KMS-11 (cell line): ENCODE measurements at regions not wholly inside any gene's neighbourhood (a gene's known extent, or its start where the extent isn't known, plus 50 kb on each side); places are given as distances from the start of the nearest gene placed in this dataset.

Experiments
- H2AFZ ChIP-seq: fragments of 200-600 bp; sonication (generic); 2 replicates; pipeline ENCODE4 v1.6.1; 2016; ENCODE audit warnings: antibody characterized with exemption, mixed run types, low read depth
- H3K27ac ChIP-seq: fragments of 200-600 bp; sonication (generic); 2 replicates; pipeline ENCODE4 v1.6.1; 2016; ENCODE audit warnings: mild to moderate bottlenecking, mixed run types
- H3K27me3 ChIP-seq: fragments of 200-600 bp; sonication (generic); 2 replicates; pipeline ENCODE4 v1.6.1; 2017; ENCODE audit warnings: mild to moderate bottlenecking, low read depth, mixed run types, moderate library complexity; ENCODE audit not compliant: insufficient read depth
- H3K36me3 ChIP-seq: fragments of 200-600 bp; sonication (generic); 2 replicates; pipeline ENCODE4 v1.6.1; 2017; ENCODE audit warnings: mild to moderate bottlenecking, mixed run types; ENCODE audit not compliant: insufficient read depth
- H3K4me1 ChIP-seq: fragments of 200-600 bp; sonication (generic); 2 replicates; pipeline ENCODE4 v1.6.1; 2016; ENCODE audit warnings: mild to moderate bottlenecking, low read depth, mixed run types; ENCODE audit not compliant: poor library complexity, severe bottlenecking
- H3K4me2 ChIP-seq: fragments of 200-600 bp; sonication (generic); 2 replicates; pipeline ENCODE4 v1.7.0; 2016; ENCODE audit warnings: mild to moderate bottlenecking, mixed run types
- H3K4me3 ChIP-seq: fragments of 200-600 bp; sonication (generic); IDR thresholded peaks from 2 replicates; pipeline ENCODE4 v1.6.1; 2017; ENCODE audit warnings: low read depth, low read length, mixed read lengths; ENCODE audit not compliant: insufficient read depth
- H3K79me2 ChIP-seq: fragments of 200-600 bp; sonication (generic); 2 replicates; pipeline ENCODE4 v1.6.1; 2016; ENCODE audit warnings: low read depth, mixed run types; ENCODE audit not compliant: insufficient read depth
- H3K9ac ChIP-seq: fragments of 200-600 bp; sonication (generic); 2 replicates; pipeline ENCODE4 v1.6.1; 2016; ENCODE audit warnings: mild to moderate bottlenecking, mixed run types
- H4K20me1 ChIP-seq: fragments of 200-600 bp; sonication (generic); 2 replicates; pipeline ENCODE4 v1.6.1; 2016; ENCODE audit warnings: mild to moderate bottlenecking, mixed run types; ENCODE audit not compliant: insufficient read depth
- TF ChIP-seq, protein P1 (sequence below): fragments of 200-600 bp; sonication (generic); conservative IDR thresholded peaks from 2 replicates; pipeline ENCODE4 v1.6.1; 2017; ENCODE audit warnings: low read depth, mild to moderate bottlenecking, antibody characterized with exemption, low read length, moderate library complexity, mixed read lengths

DNA sequence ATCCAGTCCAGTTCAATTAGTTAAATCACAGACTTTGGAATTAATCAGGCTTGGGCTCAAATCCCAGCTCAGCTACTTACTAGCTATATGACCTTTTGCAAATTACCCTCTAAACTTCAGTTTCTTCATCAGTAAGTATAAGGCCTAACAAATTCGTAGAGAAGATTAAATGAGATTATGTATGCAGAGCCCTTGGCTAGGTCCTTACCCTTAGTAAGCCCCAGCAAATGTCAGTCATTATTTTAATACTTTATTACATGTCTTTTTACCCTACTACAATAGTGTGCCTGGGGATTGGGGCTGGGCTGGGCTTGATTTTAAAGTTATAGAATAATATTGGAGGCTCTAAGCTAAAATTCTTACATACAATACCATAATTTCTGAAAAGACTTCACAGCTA is 326.1 kb upstream of the PREP start:
- no peak overlapping the region for H3K4me2 ChIP-seq
- no peaks in the 10 kb centered on the region for H3K36me3 ChIP-seq
- no peaks in the 10 kb centered on the region for H3K79me2 ChIP-seq
- no peak overlapping the region for H3K9ac ChIP-seq
- no peak overlapping the region for H2AFZ ChIP-seq
- H4K20me1 ChIP-seq = no peaks in the 10 kb centered on the region
- no peak overlapping the region for H3K27ac ChIP-seq
- no peak overlapping the region for H3K4me3 ChIP-seq
- TF ChIP-seq, protein P1, sequence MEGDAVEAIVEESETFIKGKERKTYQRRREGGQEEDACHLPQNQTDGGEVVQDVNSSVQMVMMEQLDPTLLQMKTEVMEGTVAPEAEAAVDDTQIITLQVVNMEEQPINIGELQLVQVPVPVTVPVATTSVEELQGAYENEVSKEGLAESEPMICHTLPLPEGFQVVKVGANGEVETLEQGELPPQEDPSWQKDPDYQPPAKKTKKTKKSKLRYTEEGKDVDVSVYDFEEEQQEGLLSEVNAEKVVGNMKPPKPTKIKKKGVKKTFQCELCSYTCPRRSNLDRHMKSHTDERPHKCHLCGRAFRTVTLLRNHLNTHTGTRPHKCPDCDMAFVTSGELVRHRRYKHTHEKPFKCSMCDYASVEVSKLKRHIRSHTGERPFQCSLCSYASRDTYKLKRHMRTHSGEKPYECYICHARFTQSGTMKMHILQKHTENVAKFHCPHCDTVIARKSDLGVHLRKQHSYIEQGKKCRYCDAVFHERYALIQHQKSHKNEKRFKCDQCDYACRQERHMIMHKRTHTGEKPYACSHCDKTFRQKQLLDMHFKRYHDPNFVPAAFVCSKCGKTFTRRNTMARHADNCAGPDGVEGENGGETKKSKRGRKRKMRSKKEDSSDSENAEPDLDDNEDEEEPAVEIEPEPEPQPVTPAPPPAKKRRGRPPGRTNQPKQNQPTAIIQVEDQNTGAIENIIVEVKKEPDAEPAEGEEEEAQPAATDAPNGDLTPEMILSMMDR = no peak
- no peaks in the 10 kb centered on the region for H3K4me1 ChIP-seq
- no peaks in the 10 kb centered on the region for H3K27me3 ChIP-seq

GRCh38 chr6:105726902-105727655 is 324.2 kb upstream of the PREP start:
- Histone ChIP-seq H3K4me1 (no peaks in the 10 kb centered on the region), H3K4me3 (no peak overlapping the region), H3K27ac (no peak overlapping the region), H3K4me2 (no peak overlapping the region), H4K20me1 (no peaks in the 10 kb centered on the region), H3K27me3 (no peaks in the 10 kb centered on the region), H3K9ac (no peak overlapping the region), H3K79me2 (no peaks in the 10 kb centered on the region), H2AFZ (no peak overlapping the region), H3K36me3 (no peaks in the 10 kb centered on the region)
- TF ChIP-seq, protein P1 = no peak

DNA sequence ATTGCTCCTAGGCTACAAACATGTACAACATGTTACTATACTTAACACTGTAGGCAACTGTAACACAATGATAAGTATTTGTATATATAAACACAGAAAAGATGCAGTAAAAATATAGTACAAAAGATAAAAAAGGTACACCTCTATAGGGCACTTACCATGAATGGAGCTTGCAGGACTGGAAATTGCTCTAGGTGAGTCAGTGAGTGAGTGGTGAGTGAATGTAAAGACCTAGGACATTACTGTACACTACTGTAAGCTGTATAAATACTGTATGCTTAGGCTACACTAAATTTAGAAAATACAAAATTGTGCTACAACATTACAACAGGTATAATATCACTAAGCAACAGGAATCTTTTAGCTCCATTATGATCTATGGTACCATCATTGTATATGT is 312.0 kb upstream of the PREP start:
- H4K20me1 ChIP-seq = no peaks in the 10 kb centered on the region
- H3K27me3 ChIP-seq = no peaks in the 10 kb centered on the region
- H3K4me3 ChIP-seq = no peak overlapping the region
- TF ChIP-seq, protein P1 = no peak
- no peaks in the 10 kb centered on the region; the same call in 1 of the 2 replicates for H3K79me2 ChIP-seq
- H2AFZ ChIP-seq = no peak overlapping the region
- H3K36me3 ChIP-seq = no peaks in the 10 kb centered on the region
- H3K9ac ChIP-seq = no peak overlapping the region; the same call in 1 of the 2 replicates
- peaks cover 11% of the 10 kb centered on the region for H3K4me1 ChIP-seq
- no peak overlapping the region for H3K27ac ChIP-seq
- peak overlapping the region; percentile 88; the same call in 1 of the 2 replicates for H3K4me2 ChIP-seq

- TF ChIP-seq, protein P1 = no peak
- Histone ChIP-seq H3K4me1 (peaks cover 11% of the 10 kb centered on the region), H3K27ac (no peak overlapping the region), H3K79me2 (no peaks in the 10 kb centered on the region; the same call in 1 of the 2 replicates), H3K4me2 (no peak overlapping the region), H4K20me1 (no peaks in the 10 kb centered on the region), H3K4me3 (no peak overlapping the region), H3K36me3 (no peaks in the 10 kb centered on the region), H3K27me3 (no peaks in the 10 kb centered on the region), H2AFZ (no peak overlapping the region), H3K9ac (no peak overlapping the region)
Observed at GRCh38 chr6:105713474-105714118, 310.7 kb upstream of the PREP start.
